GM12892 (cell line): ENCODE measurements at regions not wholly inside any gene's neighbourhood (a gene's known extent, or its start where the extent isn't known, plus 50 kb on each side); places are given as distances from the start of the nearest gene placed in this dataset.

Source experiments
- POLR2A ChIP-seq: IDR thresholded peaks from 2 replicates; pipeline ENCODE4 v1.6.1; 2011; ENCODE audit warnings: low read depth, low read length, control low read depth
- POLR2AphosphoS5 ChIP-seq: IDR thresholded peaks from 2 replicates; pipeline ENCODE4 v1.6.1; 2011; ENCODE audit warnings: low read depth, low read length, control low read depth
- TAF1 ChIP-seq: IDR thresholded peaks from 2 replicates; pipeline ENCODE4 v1.6.1; 2011; ENCODE audit warnings: low read depth, mild to moderate bottlenecking, control low read depth, low read length, borderline replicate concordance

DNA sequence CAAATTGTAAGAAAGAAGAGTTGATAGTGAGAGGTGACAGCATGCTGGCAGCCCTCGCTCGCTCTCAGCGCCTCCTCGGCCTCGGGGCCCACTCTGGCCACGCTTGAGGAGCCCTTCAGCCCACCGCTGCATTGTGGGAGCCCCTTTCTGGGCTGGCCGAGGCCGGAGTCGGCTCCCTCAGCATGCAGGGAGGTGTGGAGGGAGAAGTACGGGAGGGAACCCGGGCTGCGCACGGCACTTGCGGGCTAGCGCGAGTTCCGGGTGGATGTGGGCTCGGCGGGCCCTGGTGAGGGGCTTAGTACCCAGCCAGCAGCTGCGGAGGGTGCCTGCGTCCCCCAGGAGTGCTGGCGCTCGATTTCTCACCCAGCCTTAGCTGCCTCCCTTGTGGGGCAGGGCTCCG lies 539.7 kb upstream of the CCDC179 start:
- no peak for TF ChIP-seq TAF1
- no peak for TF ChIP-seq POLR2A
- TF ChIP-seq POLR2AphosphoS5: no peak
